Neural crest cell (in vitro differentiated cells): ENCODE measurements at regions not wholly inside any gene's neighbourhood (a gene's known extent, or its start where the extent isn't known, plus 50 kb on each side); places are given as distances from the start of the nearest gene placed in this dataset.

Experiments used
- DNase-seq: peaks from one replicate; pipeline ENCODE4 v3.0.0; 2021; ENCODE audit warnings: low read depth, mixed read lengths, low spot score
- H3K27ac Mint-ChIP-seq: one replicate; pipeline ENCODE4 v1.8.0; 2021; ENCODE audit warnings: mild to moderate bottlenecking, mixed read lengths; ENCODE audit not compliant: unreplicated experiment
- H3K27me3 Mint-ChIP-seq: 2 replicates; pipeline ENCODE4 v1.8.0; 2021; ENCODE audit warnings: low read depth, mild to moderate bottlenecking, mixed read lengths
- H3K36me3 Mint-ChIP-seq: 2 replicates; pipeline ENCODE4 v1.8.0; 2021; ENCODE audit warnings: low read depth, mild to moderate bottlenecking, mixed read lengths
- H3K4me1 Mint-ChIP-seq: 2 replicates; pipeline ENCODE4 v1.8.0; 2021; ENCODE audit warnings: mixed read lengths
- H3K4me3 Mint-ChIP-seq: one replicate; pipeline ENCODE4 v1.8.0; 2021; ENCODE audit warnings: mild to moderate bottlenecking, mixed read lengths
- H3K9me3 Mint-ChIP-seq: 2 replicates; pipeline ENCODE4 v1.8.0; 2021; ENCODE audit warnings: mixed read lengths
- CTCF ChIP-seq: fragments of 200-600 bp; sonication (generic); conservative IDR thresholded peaks from 2 replicates; pipeline ENCODE4 v1.5.0; 2021; ENCODE audit warnings: antibody characterized with exemption, mild to moderate bottlenecking

- no peak for TF ChIP-seq CTCF
- Mint-ChIP-seq H3K27me3 (no peaks in the 10 kb centered on the region), H3K36me3 (no peaks in the 10 kb centered on the region), H3K27ac (no peak overlapping the region), H3K4me1 (peaks cover 18% of the 10 kb centered on the region), H3K9me3 (no peaks in the 10 kb centered on the region), H3K4me3 (no peak overlapping the region)
- no peak for DNase-seq
Measured at GRCh38 chr2:163836167-163836566, 100.4 kb upstream of the FIGN start.

- TF ChIP-seq CTCF, result no peak
- Mint-ChIP-seq H3K36me3 (no peaks in the 10 kb centered on the region), H3K27me3 (no peaks in the 10 kb centered on the region), H3K9me3 (no peaks in the 10 kb centered on the region), H3K4me3 (no peak overlapping the region), H3K4me1 (peaks cover 18% of the 10 kb centered on the region), H3K27ac (no peak overlapping the region)
- DNase-seq, result no peak
Measured at GRCh38 chr2:163834841-163835240, 99.0 kb upstream of the FIGN start.

- DNase-seq, result no peak
Measured at GRCh38 chr2:163834221-163834620, 98.4 kb upstream of the FIGN start.

GRCh38 chr2:163828771-163829170 lies 93.0 kb upstream of the FIGN start:
- H3K27ac Mint-ChIP-seq, result no peak overlapping the region

More at GRCh38 chr2:163834221-163834620, 98.4 kb upstream of the FIGN start:
- no peak for TF ChIP-seq CTCF
- peaks cover 18% of the 10 kb centered on the region for H3K4me1 Mint-ChIP-seq
- H3K4me3 Mint-ChIP-seq, result no peak overlapping the region
- peaks cover 3% of the 10 kb centered on the region for H3K36me3 Mint-ChIP-seq
- H3K9me3 Mint-ChIP-seq, result no peaks in the 10 kb centered on the region
- no peaks in the 10 kb centered on the region for H3K27me3 Mint-ChIP-seq
- no peak overlapping the region for H3K27ac Mint-ChIP-seq

GRCh38 chr2:163822033-163822432 lies 86.2 kb upstream of the FIGN start:
- Mint-ChIP-seq H3K27ac (no peak overlapping the region), H3K4me1 (no peaks in the 10 kb centered on the region), H3K36me3 (peaks cover 7% of the 10 kb centered on the region), H3K4me3 (no peak overlapping the region), H3K9me3 (peaks cover 5% of the 10 kb centered on the region), H3K27me3 (no peaks in the 10 kb centered on the region)
- TF ChIP-seq CTCF, result no peak
- no peak for DNase-seq

More at GRCh38 chr2:163828771-163829170, 93.0 kb upstream of the FIGN start:
- no peak for TF ChIP-seq CTCF
- DNase-seq, result no peak
- Mint-ChIP-seq H3K4me1 (peaks cover 13% of the 10 kb centered on the region), H3K27me3 (no peaks in the 10 kb centered on the region), H3K4me3 (no peak overlapping the region), H3K9me3 (no peaks in the 10 kb centered on the region), H3K36me3 (peaks cover 7% of the 10 kb centered on the region)

- TF ChIP-seq CTCF, result no peak
- no peak overlapping the region for H3K27ac Mint-ChIP-seq
Measured at GRCh38 chr2:163812926-163813520, 77.2 kb upstream of the FIGN start.

More at GRCh38 chr2:163812926-163813520, 77.2 kb upstream of the FIGN start:
- peaks cover 4% of the 10 kb centered on the region for H3K36me3 Mint-ChIP-seq
- H3K4me1 Mint-ChIP-seq, result no peaks in the 10 kb centered on the region
- peaks cover 13% of the 10 kb centered on the region for H3K9me3 Mint-ChIP-seq
- no peaks in the 10 kb centered on the region for H3K27me3 Mint-ChIP-seq
- no peak for DNase-seq
- H3K4me3 Mint-ChIP-seq, result no peak overlapping the region
